ENCODE measurements at regions not wholly inside any gene's neighbourhood (a gene's known extent, or its start where the extent isn't known, plus 50 kb on each side); places are given as distances from the start of the nearest gene placed in this dataset.

DNA sequence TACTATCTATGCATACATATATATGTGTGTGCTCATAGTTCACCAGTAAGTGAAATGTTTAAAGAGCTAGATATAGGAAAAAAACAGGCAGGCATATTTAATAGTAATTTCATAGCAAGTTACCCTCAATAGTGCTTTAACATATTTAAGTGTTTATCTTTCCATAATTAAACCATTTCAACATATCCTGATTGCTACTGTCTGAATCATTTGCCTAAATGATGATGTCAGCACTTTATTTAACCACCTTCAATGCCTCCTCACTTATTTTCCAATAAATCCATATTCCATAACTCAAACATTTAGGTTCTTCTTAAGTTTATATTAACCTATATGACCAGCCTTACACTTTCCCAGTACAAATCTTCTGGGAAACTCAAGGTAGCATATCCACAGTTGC, 601.1 kb downstream of the ARL4A start:
- H3K4me3 ChIP-seq (ENCODE audit: low read depth, low read length), result no peak overlapping the region
- DNase-seq (ENCODE audit: low read depth), result no peak
- TF ChIP-seq, protein P1, sequence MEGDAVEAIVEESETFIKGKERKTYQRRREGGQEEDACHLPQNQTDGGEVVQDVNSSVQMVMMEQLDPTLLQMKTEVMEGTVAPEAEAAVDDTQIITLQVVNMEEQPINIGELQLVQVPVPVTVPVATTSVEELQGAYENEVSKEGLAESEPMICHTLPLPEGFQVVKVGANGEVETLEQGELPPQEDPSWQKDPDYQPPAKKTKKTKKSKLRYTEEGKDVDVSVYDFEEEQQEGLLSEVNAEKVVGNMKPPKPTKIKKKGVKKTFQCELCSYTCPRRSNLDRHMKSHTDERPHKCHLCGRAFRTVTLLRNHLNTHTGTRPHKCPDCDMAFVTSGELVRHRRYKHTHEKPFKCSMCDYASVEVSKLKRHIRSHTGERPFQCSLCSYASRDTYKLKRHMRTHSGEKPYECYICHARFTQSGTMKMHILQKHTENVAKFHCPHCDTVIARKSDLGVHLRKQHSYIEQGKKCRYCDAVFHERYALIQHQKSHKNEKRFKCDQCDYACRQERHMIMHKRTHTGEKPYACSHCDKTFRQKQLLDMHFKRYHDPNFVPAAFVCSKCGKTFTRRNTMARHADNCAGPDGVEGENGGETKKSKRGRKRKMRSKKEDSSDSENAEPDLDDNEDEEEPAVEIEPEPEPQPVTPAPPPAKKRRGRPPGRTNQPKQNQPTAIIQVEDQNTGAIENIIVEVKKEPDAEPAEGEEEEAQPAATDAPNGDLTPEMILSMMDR (IDR thresholded peaks at IDR 0.05; ENCODE audit: control insufficient read depth, extremely low read depth, insufficient read depth), result no peak

DNA sequence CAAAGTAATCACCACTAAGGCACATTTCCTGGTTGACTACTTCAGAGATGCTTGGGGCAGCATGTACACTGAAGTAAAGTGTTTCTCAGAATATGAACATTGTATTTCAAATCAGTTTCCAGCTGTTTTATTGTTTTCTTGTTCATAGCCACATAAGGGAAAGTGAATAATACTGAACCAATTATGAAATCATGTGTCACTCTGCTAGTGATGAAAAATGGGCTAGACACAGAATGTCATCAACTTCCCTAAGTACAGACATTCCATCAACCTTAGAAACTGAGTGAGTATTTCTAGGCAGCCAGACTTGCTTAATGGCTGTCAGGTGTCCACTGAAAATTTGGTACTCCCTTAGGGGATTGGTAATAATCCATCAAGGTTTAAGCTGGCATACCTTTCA, 603.5 kb downstream of the ARL4A start:
- no peak overlapping the region for H3K4me3 ChIP-seq (ENCODE audit: low read depth, low read length)
- no peak for DNase-seq (ENCODE audit: low read depth)
- TF ChIP-seq, protein P1 (IDR thresholded peaks at IDR 0.05; ENCODE audit: control insufficient read depth, extremely low read depth, insufficient read depth), result no peak

DNA sequence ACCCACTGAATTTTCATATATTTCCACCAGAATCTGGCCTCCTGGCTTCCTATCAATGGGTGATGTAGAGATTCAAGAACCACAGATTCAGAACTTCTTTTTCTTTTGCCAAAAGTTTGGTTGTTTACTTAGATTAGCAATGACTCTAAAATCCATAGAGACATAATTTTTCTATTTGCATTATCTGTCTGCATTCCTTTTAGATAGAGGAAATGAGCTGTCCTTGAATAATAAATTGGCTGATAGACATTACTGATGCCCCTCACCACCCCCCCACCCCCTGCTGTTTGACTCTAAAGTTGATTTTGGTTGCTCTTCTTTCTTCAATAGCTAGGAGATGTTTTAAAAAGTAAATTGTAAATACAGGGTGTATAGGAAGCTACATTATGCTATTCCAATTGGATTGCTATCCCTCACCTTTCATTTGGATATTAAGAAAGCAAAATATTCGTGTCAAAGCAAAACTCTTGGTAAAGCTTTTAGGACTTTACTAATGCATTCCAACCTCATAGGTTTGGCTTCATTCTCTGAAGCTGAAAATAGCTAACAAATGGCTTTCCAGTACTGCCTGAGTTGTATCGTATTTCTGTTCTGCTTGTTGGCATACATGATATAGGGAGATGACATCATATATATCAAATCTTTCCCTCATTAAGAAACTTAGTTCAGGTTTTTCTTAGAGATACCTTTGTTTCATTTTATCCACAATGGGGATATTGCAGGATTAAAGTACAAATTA, 606.0 kb downstream of the ARL4A start:
- TF ChIP-seq, protein P1 (IDR thresholded peaks at IDR 0.05; ENCODE audit: control insufficient read depth, extremely low read depth, insufficient read depth), result no peak
- no peak overlapping the region for H3K4me3 ChIP-seq (ENCODE audit: low read depth, low read length)
- no peak for DNase-seq (ENCODE audit: low read depth)

DNA sequence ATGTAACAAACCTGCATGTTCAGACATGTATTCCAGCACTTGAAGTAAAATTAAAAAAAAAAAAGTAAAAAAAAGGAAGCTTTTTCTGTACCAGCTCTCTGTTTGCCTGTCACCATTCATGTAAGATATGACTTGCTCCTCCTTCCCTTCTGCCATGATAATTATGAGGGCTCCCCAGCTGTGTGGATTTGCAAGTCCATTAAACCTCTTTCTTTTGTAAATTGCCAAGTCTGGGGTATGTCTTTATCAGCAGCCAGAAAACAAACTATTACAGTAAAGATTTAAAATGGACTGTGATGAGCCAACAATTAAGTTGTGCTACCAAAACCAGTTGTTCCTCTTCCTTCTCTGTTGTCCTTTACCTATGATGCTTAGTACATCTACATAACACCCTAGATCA, 619.6 kb downstream of the ARL4A start:
- TF ChIP-seq, protein P1 (IDR thresholded peaks at IDR 0.05; ENCODE audit: control insufficient read depth, extremely low read depth, insufficient read depth), result no peak
- no peak overlapping the region for H3K4me3 ChIP-seq (ENCODE audit: low read depth, low read length)
- no peak for DNase-seq (ENCODE audit: low read depth)

DNA sequence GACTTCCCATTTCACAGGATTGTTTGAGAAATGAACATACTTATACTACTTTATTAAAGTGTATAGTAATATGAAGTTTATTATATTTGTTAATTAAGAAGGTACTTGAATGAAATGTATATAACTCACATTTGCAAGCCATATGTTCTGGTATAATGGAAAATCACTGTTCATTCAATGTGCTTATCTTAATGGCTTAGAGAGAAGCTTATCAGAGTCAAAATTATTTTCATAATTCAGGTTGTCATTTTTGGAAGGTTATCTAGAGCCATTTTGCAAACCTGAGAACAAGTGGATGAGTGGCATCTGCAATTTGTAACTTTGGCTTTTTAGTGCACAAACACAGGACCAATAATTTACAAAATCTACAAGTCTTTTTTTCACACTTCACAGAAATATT, 621.0 kb downstream of the ARL4A start:
- TF ChIP-seq, protein P1 (IDR thresholded peaks at IDR 0.05; ENCODE audit: control insufficient read depth, extremely low read depth, insufficient read depth), result no peak
- no peak for DNase-seq (ENCODE audit: low read depth)
- no peak overlapping the region for H3K4me3 ChIP-seq (ENCODE audit: low read depth, low read length)

DNA sequence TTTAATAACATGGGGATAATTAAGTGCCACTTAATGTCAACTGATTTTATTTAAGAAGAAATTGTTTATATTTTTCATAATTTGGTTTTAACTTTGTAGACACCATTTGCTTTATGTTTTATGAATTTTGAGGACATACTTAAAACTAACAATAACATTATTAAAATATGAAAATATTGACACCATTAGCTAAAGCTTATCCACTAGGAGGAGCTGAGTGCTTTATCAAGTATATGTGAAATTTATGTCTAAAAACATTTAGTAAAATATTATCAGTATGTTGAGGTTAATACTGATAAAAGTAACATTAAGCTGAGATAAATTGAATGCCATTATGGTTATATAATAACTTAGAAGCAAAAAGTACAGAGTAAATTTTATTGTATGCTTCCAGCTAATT, 622.1 kb downstream of the ARL4A start:
- TF ChIP-seq, protein P1 (IDR thresholded peaks at IDR 0.05; ENCODE audit: control insufficient read depth, extremely low read depth, insufficient read depth), result peak; percentile 34; the same call in 1 of the 2 replicates
- DNase-seq (ENCODE audit: low read depth), result no peak
- H3K4me3 ChIP-seq (ENCODE audit: low read depth, low read length), result no peak overlapping the region

DNA sequence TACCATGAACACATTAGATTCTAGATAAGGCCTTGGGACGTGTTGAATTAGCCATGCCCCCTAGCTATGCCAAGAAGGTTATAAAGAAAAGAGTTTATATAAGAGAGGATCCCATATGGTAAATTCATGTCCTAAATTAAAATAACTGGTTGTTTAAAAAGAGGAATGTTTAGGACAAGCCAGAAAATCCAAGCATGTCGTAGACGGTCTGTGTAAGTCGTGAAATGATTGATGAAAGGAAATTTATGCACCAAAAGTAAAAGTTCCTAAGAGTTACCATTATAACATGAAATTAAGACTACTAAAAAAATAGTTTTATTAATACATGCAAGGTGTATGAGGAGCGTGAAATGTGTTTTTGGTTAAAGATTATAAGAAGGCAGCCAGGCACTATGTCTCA, 624.9 kb downstream of the ARL4A start:
- no peak for DNase-seq (ENCODE audit: low read depth)
- H3K4me3 ChIP-seq (ENCODE audit: low read depth, low read length), result no peak overlapping the region
- TF ChIP-seq, protein P1 (IDR thresholded peaks at IDR 0.05; ENCODE audit: control insufficient read depth, extremely low read depth, insufficient read depth), result no peak
